Neuronal stem cell (in vitro differentiated cells): ENCODE measurements at regions not wholly inside any gene's neighbourhood (a gene's known extent, or its start where the extent isn't known, plus 50 kb on each side); places are given as distances from the start of the nearest gene placed in this dataset.

ENCODE experiments used
- DNase-seq: peaks from one replicate; pipeline ENCODE4 v3.0.0-alpha.2; 2013; ENCODE audit warnings: low spot score
- H2AFZ ChIP-seq: one replicate; pipeline ENCODE4 v1.6.1; 2013; ENCODE audit warnings: mild to moderate bottlenecking, low read length, inconsistent platforms
- H2AK5ac ChIP-seq: 2 replicates; pipeline ENCODE4 v1.6.1; 2013; ENCODE audit warnings: low read depth, mild to moderate bottlenecking, inconsistent platforms, low read length, moderate library complexity, mixed read lengths
- H2BK120ac ChIP-seq: 2 replicates; pipeline ENCODE4 v1.6.1; 2013; ENCODE audit warnings: low read depth, mild to moderate bottlenecking, inconsistent platforms, low read length, moderate library complexity, mixed read lengths
- H2BK12ac ChIP-seq: one replicate; pipeline ENCODE4 v1.6.1; 2013; ENCODE audit warnings: low read length, inconsistent platforms
- H2BK15ac ChIP-seq: 2 replicates; pipeline ENCODE4 v1.6.1; 2013; ENCODE audit warnings: mild to moderate bottlenecking, low read length, inconsistent platforms, mixed read lengths
- H2BK5ac ChIP-seq: one replicate; pipeline ENCODE4 v1.6.1; 2013; ENCODE audit warnings: inconsistent platforms, mild to moderate bottlenecking, low read length, moderate library complexity
- H3K14ac ChIP-seq: one replicate; pipeline ENCODE4 v1.6.1; 2013; ENCODE audit warnings: low read length, inconsistent platforms
- H3K18ac ChIP-seq: 2 replicates; pipeline ENCODE4 v1.6.1; 2013; ENCODE audit warnings: low read length, inconsistent platforms
- H3K23ac ChIP-seq: 2 replicates; pipeline ENCODE4 v1.6.1; 2013; ENCODE audit warnings: low read depth, mild to moderate bottlenecking, mixed read lengths, low read length, inconsistent platforms; ENCODE audit not compliant: poor library complexity
- H3K27ac ChIP-seq: replicated peaks from 3 replicates; pipeline ENCODE4 v1.5.1; 2013; ENCODE audit warnings: low read length, inconsistent platforms
- H3K27me3 ChIP-seq, 3 experiments: 2 replicates each; pipeline ENCODE4 v1.6.1; 2013; ENCODE audit warnings: low read length in 3 of 3, mild to moderate bottlenecking in 2 of 3, inconsistent platforms in 1 of 3, low read depth in 1 of 3, mixed read lengths in 1 of 3, moderate library complexity in 1 of 3; ENCODE audit not compliant: control insufficient read depth in 3 of 3, insufficient read depth in 3 of 3
- H3K36me3 ChIP-seq, 2 donors: replicated peaks in 1 of 2; 2 replicates each; pipeline ENCODE4 v1.6.1; 2013; ENCODE audit warnings: low read length in 2 of 2; ENCODE audit not compliant: control insufficient read depth in 2 of 2, insufficient read depth in 2 of 2
- H3K4ac ChIP-seq: 2 replicates; pipeline ENCODE4 v1.6.1; 2013; ENCODE audit warnings: inconsistent platforms, mild to moderate bottlenecking, low read length, moderate library complexity
- H3K4me1 ChIP-seq, 2 donors: 1 replicate in 1 of 2; 2 replicates in 1 of 2; pipeline ENCODE4 v1.6.1; 2013; ENCODE audit warnings: low read length in 2 of 2, low read depth in 1 of 2; ENCODE audit not compliant: control insufficient read depth in 2 of 2, insufficient read depth in 1 of 2
- H3K4me2 ChIP-seq: one replicate; pipeline ENCODE4 v1.6.1; 2013; ENCODE audit warnings: mild to moderate bottlenecking, low read length, inconsistent platforms; ENCODE audit not compliant: insufficient read depth, poor library complexity, severe bottlenecking
- H3K4me3 ChIP-seq, 2 donors: 2 replicates each; pipeline ENCODE4 v1.5.1; 2013; ENCODE audit warnings: low read length in 2 of 2, mild to moderate bottlenecking in 2 of 2, inconsistent platforms in 1 of 2, moderate library complexity in 1 of 2
- H3K79me1 ChIP-seq: one replicate; pipeline ENCODE4 v1.6.1; 2013; ENCODE audit warnings: low read depth, mild to moderate bottlenecking, inconsistent platforms, low read length, moderate library complexity
- H3K9ac ChIP-seq: one replicate; pipeline ENCODE4 v1.6.1; 2013; ENCODE audit warnings: mild to moderate bottlenecking, low read depth, low read length, inconsistent platforms; ENCODE audit not compliant: poor library complexity
- H3K9me3 ChIP-seq, 2 donors: replicated peaks in 1 of 2; 2 replicates each; pipeline versions ENCODE3 to v1.6.1; 2013; ENCODE audit warnings: low read length in 2 of 2, mild to moderate bottlenecking in 2 of 2, inconsistent platforms in 1 of 2, low read depth in 1 of 2, mixed read lengths in 1 of 2, moderate library complexity in 1 of 2; ENCODE audit not compliant: control insufficient read depth in 2 of 2, insufficient read depth in 1 of 2
- H4K8ac ChIP-seq: one replicate; pipeline ENCODE4 v1.6.1; 2013; ENCODE audit warnings: low read depth, mild to moderate bottlenecking, inconsistent platforms, low read length, moderate library complexity
- H4K91ac ChIP-seq: one replicate; pipeline ENCODE4 v1.6.1; 2013; ENCODE audit warnings: low read length, low read depth, mild to moderate bottlenecking, inconsistent platforms; ENCODE audit not compliant: poor library complexity
- WGBS, 2 donors: extraction: QIAGEN DNeasy Blood & Tissue Kit; methylation state at CpG; one replicate each; pipeline ENCODE4 v1.1.7; 2013; ENCODE audit warnings: missing lambda C conversion rate in 2 of 2, mixed read lengths in 1 of 2; ENCODE audit not compliant: insufficient read length in 2 of 2, insufficient replicate concordance in 1 of 2; ENCODE audit errors: extremely low coverage in 2 of 2; 5-methylcytosine and 5-hydroxymethylcytosine counted together

- no peak overlapping the region for H4K91ac ChIP-seq
- no peak overlapping the region for H2AFZ ChIP-seq
- no peak overlapping the region for H2BK15ac ChIP-seq
- no CpG with 5 or more reads among the region's 1 CpG for WGBS, 2 donors
- H3K18ac ChIP-seq: no peak overlapping the region
- H3K4ac ChIP-seq: no peak overlapping the region
- H3K4me2 ChIP-seq: no peak overlapping the region
- H4K8ac ChIP-seq: no peak overlapping the region
- H3K9ac ChIP-seq: no peak overlapping the region
- no peaks in the 10 kb centered on the region for H3K79me1 ChIP-seq
- H2AK5ac ChIP-seq: no peak overlapping the region
- no peak overlapping the region for H3K14ac ChIP-seq
- H3K4me1 ChIP-seq: peaks cover 1 to 5% of the 10 kb centered on the region in 2 donors
- DNase-seq: no peak
- no peaks in the 10 kb centered on the region for H3K36me3 ChIP-seq
- peaks cover 4 to 13% of the 10 kb centered on the region in 2 donors for H3K9me3 ChIP-seq
- no peak overlapping the region for H2BK120ac ChIP-seq
- no peak overlapping the region for H3K4me3 ChIP-seq
- H3K27ac ChIP-seq: no peak overlapping the region
- no peak overlapping the region for H2BK5ac ChIP-seq
- H3K27me3 ChIP-seq: no peaks in the 10 kb centered on the region
- no peak overlapping the region for H2BK12ac ChIP-seq
- no peak overlapping the region for H3K23ac ChIP-seq
Observed at GRCh38 chr7:131255242-131255641, 72.4 kb upstream of the MKLN1 start.

- WGBS, 2 donors: no CpG with 5 or more reads among the region's 1 CpG
- no peak for DNase-seq
- Histone ChIP-seq H3K18ac (no peak overlapping the region), H3K4ac (no peak overlapping the region), H2AFZ (no peak overlapping the region), H3K36me3 (no peaks in the 10 kb centered on the region), H2BK120ac (no peak overlapping the region), H3K4me2 (no peak overlapping the region), H2AK5ac (no peak overlapping the region), H4K91ac (no peak overlapping the region), H3K23ac (no peak overlapping the region), H2BK15ac (no peak overlapping the region), H3K79me1 (no peaks in the 10 kb centered on the region), H3K4me3 (no peak overlapping the region), H3K14ac (no peak overlapping the region), H3K27me3 (no peaks in the 10 kb centered on the region), H2BK5ac (no peak overlapping the region), H3K27ac (no peak overlapping the region), H2BK12ac (no peak overlapping the region), H3K9ac (no peak overlapping the region), H3K9me3 (no peaks in the 10 kb centered on the region), H3K4me1 (peaks cover 0 to 2% of the 10 kb centered on the region in 2 donors), H4K8ac (no peak overlapping the region)
Observed at GRCh38 chr7:131261476-131261994, 66.1 kb upstream of the MKLN1 start.

GRCh38 chr7:131265227-131265626 lies 62.4 kb upstream of the MKLN1 start:
- DNase-seq: no peak
- Histone ChIP-seq H2BK120ac (no peak overlapping the region), H2AFZ (no peak overlapping the region), H3K9me3 (peaks cover 0 to 2% of the 10 kb centered on the region in 2 donors), H3K36me3 (no peaks in the 10 kb centered on the region), H3K79me1 (no peaks in the 10 kb centered on the region), H4K8ac (no peak overlapping the region), H3K27me3 (no peaks in the 10 kb centered on the region), H3K23ac (no peak overlapping the region), H2BK5ac (no peak overlapping the region), H3K4ac (no peak overlapping the region), H2AK5ac (no peak overlapping the region), H2BK15ac (no peak overlapping the region), H3K14ac (no peak overlapping the region), H3K4me3 (no peak overlapping the region), H3K9ac (no peak overlapping the region), H3K18ac (no peak overlapping the region), H3K4me1 (peaks cover 0 to 2% of the 10 kb centered on the region in 2 donors), H2BK12ac (no peak overlapping the region), H3K4me2 (no peak overlapping the region), H4K91ac (no peak overlapping the region), H3K27ac (no peak overlapping the region)
- WGBS, 2 donors: no CpG with 5 or more reads among the region's 4 CpGs

- Histone ChIP-seq H3K36me3 (no peaks in the 10 kb centered on the region), H2BK120ac (no peak overlapping the region), H2BK15ac (no peak overlapping the region), H3K4me2 (no peak overlapping the region), H2AK5ac (no peak overlapping the region), H3K9ac (no peak overlapping the region), H3K27ac (no peak overlapping the region), H4K91ac (no peak overlapping the region), H3K4me1 (peaks cover 0 to 2% of the 10 kb centered on the region in 2 donors), H2BK5ac (no peak overlapping the region), H3K14ac (no peak overlapping the region), H2BK12ac (no peak overlapping the region), H3K23ac (no peak overlapping the region), H3K4ac (no peak overlapping the region), H3K4me3 (no peak overlapping the region), H3K18ac (no peak overlapping the region), H4K8ac (no peak overlapping the region), H2AFZ (no peak overlapping the region), H3K79me1 (no peaks in the 10 kb centered on the region), H3K27me3 (no peaks in the 10 kb centered on the region), H3K9me3 (peaks cover 0 to 2% of the 10 kb centered on the region in 2 donors)
- WGBS, 2 donors: 100% methylated on average over 1 of the region's 1 CpG
- no peak for DNase-seq
Observed at GRCh38 chr7:131267631-131268030, 60.0 kb upstream of the MKLN1 start.
